Embryonic facial prominence (tissue), 1 donor: ENCODE measurements at regions not wholly inside any gene's neighbourhood (a gene's known extent, or its start where the extent isn't known, plus 50 kb on each side); places are given as distances from the start of the nearest gene placed in this dataset.

Experiments
- DNase-seq: peaks from one replicate; pipeline ENCODE4 v3.0.0-alpha.2; 2016; ENCODE audit errors: extremely low spot score

- no peak for DNase-seq
These were observed 136.1 kb downstream of the KCTD12 start for GRCh38 chr13:76750126-76750525.

- no peak for DNase-seq
These were observed 140.7 kb downstream of the KCTD12 start for GRCh38 chr13:76745261-76746200.

- no peak for DNase-seq
These were observed 144.6 kb downstream of the KCTD12 start for GRCh38 chr13:76741624-76742023.

GRCh38 chr13:76741046-76741445, 145.2 kb downstream of the KCTD12 start:
- no peak for DNase-seq

- DNase-seq: no peak
These were observed 147.6 kb downstream of the KCTD12 start for GRCh38 chr13:76738616-76739015.

GRCh38 chr13:76737526-76737925, 148.7 kb downstream of the KCTD12 start:
- DNase-seq: no peak

- DNase-seq: no peak
These were observed 150.6 kb downstream of the KCTD12 start for GRCh38 chr13:76735641-76736040.

- DNase-seq: no peak
These were observed 152.5 kb downstream of the KCTD12 start for GRCh38 chr13:76733671-76734070.

GRCh38 chr13:76732367-76732766, 153.8 kb downstream of the KCTD12 start:
- DNase-seq: no peak

- no peak for DNase-seq
These were observed 156.0 kb downstream of the KCTD12 start for GRCh38 chr13:76730220-76730619.

- DNase-seq: no peak
These were observed 156.5 kb downstream of the KCTD12 start for GRCh38 chr13:76729691-76730090.

- no peak for DNase-seq
These were observed 160.3 kb downstream of the KCTD12 start for GRCh38 chr13:76725896-76726295.

GRCh38 chr13:76725211-76725610, 161.0 kb downstream of the KCTD12 start:
- DNase-seq: no peak

- no peak for DNase-seq
These were observed 161.8 kb downstream of the KCTD12 start for GRCh38 chr13:76724421-76724820.

GRCh38 chr13:76723551-76724232, 162.5 kb downstream of the KCTD12 start:
- DNase-seq: no peak

- no peak for DNase-seq
These were observed 163.4 kb downstream of the KCTD12 start for GRCh38 chr13:76722782-76723181.

- no peak for DNase-seq
These were observed 165.4 kb downstream of the KCTD12 start for GRCh38 chr13:76720821-76721220.

- no peak for DNase-seq
These were observed 165.8 kb downstream of the KCTD12 start for GRCh38 chr13:76720416-76720815.

GRCh38 chr13:76719955-76720354, 166.2 kb downstream of the KCTD12 start:
- no peak for DNase-seq

GRCh38 chr13:76717092-76717491, 169.1 kb downstream of the KCTD12 start:
- no peak for DNase-seq

- DNase-seq: no peak
These were observed 170.6 kb downstream of the KCTD12 start for GRCh38 chr13:76715621-76716020.

- no peak for DNase-seq
These were observed 171.1 kb downstream of the KCTD12 start for GRCh38 chr13:76715075-76715474.

- no peak for DNase-seq
These were observed 172.9 kb downstream of the KCTD12 start for GRCh38 chr13:76713280-76713679.
